AG20443 (cell line): ENCODE measurements at regions not wholly inside any gene's neighbourhood (a gene's known extent, or its start where the extent isn't known, plus 50 kb on each side); places are given as distances from the start of the nearest gene placed in this dataset.

Experiments used
- DNase-seq: peaks from one replicate; pipeline ENCODE4 v3.0.0; 2012; ENCODE audit warnings: low spot score, mixed read lengths

DNA sequence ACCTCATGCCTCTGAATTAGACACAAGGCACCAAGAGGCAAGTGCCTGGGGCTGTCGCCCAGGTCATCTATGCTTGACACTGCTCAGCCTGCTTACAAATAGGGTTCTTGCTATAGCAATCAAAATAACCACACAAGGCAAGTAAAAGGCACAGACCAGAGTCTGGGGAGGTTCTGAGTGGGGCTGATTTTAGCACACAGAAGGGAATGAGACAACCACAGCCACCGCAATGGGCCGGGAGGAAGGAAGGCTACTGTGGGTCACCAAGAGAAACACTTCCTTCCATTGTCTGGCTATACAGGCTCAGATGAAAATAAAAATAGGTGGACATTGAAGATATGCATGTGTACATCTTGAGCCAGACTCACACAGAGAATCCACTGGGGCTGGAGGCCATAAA, 159.1 kb downstream of the DLEU7 start:
- no peak for DNase-seq

- DNase-seq = no peak
These were observed 158.0 kb downstream of the DLEU7 start for GRCh38 chr13:50685491-50685890.

GRCh38 chr13:50685956-50686355, 157.5 kb downstream of the DLEU7 start:
- DNase-seq = no peak

- DNase-seq = no peak
These were observed 156.9 kb downstream of the DLEU7 start for GRCh38 chr13:50686551-50686950.

DNA sequence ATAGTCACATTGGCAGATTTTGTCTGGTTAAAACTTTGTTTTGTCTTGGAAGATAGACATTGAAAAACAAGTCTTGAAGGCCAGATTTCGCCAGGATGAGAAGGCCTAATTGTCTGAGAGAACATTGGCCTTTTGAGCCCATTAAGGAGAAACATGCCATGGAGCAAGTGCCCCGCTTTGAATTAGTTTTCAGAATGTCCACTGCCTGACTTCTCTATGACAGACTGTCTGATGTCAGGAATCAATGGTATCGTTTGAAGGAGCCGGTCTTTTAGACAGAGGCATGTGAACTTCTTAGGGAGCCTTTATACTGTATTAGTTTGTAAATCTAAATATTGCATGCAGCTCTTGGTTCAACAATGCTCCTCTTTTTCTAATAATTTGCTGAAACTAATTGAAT, 155.9 kb downstream of the DLEU7 start:
- DNase-seq = no peak

DNA sequence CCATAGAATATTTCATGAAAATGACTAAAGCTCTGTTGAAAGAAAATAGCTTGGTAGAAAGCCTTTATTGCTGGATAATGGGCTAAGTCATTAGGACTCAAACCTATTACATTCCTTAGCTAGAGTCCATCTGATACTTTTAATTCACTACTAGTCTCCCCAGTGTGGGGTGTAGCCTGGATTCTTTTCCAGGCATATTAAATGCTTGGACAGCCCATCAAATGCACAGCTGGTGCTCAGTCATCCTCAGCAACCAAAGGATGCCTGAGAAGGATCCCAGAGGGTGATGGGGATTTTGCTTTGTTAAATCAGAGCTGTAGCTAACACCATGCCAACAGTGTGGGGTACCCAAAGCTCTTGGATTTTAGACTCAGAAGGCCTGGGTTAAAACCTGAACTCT, 153.5 kb downstream of the DLEU7 start:
- no peak for DNase-seq

DNA sequence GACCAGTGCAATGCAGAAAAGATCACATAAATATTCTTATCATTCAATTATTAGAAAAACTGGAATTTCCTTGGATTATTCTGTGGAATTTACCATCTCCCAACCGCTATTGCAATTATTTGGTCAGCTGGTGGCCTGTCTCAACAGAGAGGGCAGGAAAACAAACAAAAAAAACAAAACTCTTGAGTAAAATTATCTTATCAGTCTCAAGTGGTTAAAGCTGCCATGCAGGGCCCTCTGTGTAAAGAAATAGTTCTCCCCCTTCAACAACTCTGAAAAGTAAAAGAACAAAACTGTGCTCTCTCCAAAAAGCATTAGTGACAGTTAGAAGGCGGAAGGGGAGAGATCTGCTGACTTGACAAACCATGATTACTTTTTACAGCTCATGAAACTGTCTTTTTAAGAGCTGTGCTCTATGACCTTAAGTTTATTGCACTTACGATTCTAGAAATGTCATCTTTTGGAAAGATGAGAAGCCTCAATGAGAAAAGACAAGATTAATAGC, 152.3 kb downstream of the DLEU7 start:
- DNase-seq = no peak

- DNase-seq = no peak
These were observed 151.7 kb downstream of the DLEU7 start for GRCh38 chr13:50691681-50692263.

DNA sequence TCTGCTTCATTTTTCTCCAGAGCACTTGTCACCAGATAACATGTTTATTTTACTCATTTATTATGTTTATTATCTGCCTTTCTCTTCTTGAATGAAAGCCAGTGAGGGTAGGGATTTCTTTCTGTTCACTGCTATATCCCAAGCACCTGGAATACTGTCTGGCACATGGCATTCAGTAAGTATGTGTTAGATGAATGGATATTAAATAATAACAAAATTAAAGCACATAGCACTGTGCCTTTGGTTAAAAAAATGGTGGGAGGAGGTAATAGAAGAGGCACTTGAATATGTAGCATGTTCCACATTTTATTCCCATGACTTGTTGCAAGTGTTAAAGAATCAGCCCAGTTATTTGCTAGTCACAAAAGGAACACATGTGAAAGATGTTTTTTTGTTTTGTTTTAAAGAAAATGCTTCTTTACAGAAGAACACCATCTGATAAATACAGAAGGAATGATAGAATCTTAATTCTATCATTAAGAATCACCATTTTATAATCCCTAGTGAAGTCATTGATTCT, 151.0 kb downstream of the DLEU7 start:
- no peak for DNase-seq

DNA sequence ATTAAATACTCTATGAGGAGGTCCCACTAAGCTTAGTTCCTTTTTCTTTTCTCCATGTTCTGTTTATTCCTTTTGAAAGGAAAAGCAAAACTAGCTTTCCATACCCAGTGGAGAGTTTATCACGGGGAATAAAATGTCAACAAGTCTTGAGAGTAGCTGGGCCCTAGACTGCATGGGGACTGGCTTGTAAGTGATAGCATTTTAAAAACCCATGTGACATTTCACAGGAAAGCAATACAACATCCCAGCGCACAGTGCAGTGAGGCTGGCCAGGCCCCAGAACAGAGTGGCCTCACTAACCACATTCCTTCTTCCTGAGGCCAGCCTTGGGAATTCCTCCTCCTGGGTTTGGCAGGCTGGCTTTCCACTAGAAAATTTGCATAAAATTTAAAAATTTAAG, 149.8 kb downstream of the DLEU7 start:
- DNase-seq = peak; percentile 76

DNA sequence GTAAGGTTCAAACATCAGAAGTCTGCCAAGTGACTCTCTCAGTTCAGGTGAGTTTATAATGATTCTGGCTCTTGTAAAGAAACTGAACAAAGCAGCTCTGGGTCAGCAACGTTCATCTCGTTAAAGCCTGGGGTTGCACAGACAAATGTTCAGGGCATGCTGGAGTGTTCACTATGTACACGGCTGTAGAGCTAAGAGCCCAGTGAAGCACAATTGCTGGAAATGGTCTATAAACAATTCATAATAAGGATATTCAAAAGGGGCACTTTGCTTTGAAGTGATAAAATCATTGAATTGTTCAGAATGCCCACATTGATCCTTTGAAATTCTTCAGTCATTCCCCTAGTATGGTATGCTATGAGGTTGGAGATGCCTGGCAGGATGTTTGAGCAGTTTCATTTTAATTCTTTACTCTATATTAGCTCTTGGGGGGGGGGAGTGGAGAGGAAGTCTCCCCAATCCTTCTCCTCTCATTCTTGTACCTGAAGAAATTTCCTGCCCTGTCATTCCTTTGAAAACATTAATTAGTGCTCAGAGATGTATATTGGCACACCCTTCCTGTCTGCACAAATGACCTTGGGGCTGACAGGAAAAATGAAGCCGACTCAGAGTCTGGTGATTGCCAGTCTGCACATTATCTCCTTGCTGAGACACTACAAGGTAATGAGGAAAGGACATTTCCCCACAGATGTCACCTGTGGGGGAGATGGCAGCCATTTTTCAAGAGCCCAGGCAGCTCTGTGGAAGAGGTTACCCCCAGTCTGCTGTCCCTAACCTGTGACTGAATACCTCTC, 145.5 kb downstream of the DLEU7 start:
- no peak for DNase-seq

DNA sequence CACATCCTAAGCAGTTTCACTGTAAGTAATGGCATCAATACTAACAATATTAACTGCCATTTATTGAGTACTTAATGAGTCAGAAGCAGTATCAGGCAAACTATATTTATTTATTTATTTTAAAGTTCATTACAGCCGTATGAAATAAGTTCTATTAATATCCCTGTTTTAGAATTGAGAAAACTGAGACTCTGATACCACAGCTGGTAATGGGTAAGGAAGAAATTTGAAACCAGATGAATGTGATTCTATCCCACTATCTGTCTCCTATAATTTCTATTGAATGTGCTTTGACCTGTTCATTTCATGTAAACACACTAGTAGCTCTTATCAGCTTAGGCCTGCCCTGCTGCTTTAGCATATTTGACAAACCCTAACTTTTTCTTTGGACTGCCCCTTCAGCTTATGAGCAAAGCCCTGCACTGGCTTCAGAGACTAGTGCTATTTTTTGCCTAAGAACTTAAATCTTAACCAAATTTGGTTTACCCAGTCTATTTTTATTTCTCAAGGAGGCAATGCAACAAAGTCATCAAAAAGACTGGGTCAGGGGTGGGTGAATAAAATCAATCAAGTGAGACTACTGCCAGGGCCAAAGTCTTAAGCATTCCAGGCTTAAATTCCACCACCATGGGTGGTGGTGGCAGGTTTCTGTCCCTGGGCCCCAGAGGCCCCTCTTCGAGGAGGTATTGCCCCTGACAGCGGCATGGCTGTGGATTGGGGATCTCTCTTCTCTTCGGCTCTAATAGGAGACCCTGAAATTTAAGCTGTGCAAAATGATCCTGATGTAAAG, 143.4 kb downstream of the DLEU7 start:
- no peak for DNase-seq

DNA sequence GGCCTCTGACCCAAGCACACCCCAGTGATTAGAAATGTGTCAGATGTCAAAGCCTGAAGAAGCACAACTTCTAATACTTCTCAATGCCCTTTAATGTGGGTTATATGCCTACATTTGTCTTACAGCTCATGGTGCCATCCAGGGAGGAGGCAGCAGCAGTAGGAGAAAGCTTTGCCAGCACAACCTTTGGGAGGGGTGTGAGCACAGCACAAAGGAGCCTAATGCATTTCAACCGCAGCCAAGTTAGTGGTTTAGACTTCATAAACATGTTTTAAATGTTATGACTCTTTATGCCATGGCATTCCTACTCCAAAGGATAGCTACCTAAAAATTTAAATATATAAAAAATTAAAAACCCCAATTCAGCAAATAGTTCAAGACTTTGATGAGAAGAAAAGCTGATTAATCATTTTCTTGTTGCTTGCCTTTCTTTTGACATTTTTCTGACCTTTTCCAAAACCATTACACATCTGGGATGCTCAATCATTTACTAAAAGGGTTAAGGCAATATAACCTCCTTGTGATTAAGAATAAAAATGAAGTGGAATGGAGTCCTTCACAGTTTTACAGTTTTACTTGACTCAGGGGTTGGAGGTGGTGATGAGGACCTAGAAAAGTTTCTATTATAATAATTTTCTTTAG, 142.7 kb downstream of the DLEU7 start:
- no peak for DNase-seq

DNA sequence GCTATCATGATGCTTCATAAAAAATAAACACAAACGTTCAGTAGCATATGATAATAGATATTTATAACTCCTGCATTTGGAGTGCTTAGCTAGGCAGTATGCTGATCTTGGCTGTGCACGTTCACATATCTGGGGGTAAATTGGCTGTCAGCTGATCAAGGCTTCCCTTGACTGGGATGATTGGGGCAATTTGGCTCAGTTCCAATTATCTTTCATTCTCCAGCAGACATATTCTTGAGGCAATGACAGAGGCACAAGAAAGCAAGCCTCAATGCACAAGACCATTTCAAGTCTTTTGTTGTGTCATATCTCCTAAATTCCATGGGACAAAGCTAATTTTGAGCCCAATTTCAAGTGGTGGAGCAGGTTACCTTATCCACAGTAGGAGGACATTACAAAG, 142.0 kb downstream of the DLEU7 start:
- DNase-seq = no peak

- DNase-seq = no peak
These were observed 137.0 kb downstream of the DLEU7 start for GRCh38 chr13:50706505-50706904.

DNA sequence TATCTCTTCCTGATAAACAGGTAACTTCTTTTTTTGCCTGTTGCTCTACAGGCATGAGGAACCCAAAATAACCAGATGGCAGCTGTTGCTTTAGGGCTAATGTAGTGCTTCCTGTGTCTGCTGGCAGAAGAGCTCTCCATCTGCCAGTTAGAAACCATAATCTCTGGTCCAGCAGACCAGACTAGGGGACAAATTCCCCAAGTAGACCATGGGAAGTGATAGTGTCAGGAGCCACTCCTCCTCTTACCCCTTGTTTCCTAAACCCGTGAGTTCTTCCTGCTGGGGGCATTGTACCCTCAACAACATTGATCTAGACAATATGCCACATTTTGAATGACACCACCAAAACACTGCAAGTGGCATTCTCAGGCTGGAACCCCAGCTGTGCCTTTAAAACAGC, 135.9 kb downstream of the DLEU7 start:
- DNase-seq = no peak

DNA sequence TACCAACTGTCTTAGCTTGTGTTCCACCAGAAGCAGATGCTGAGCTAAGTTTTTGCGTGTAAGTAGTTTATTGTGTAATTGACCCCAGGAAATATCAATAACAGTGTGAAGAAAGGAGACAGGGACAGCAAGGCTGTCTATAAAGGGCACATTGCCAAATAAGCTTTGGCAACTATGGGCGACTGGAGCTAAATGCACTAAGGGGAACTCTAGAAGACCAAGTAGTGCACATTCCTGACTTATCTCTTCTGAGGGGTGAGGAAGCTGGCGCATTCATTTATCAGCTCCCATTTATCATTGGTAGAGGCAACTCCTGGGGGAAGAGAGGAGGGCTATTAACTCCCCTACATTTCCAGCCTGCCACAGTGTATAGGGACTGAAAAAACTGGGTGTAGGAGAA, 135.0 kb downstream of the DLEU7 start:
- DNase-seq = no peak

- DNase-seq = no peak
These were observed 134.4 kb downstream of the DLEU7 start for GRCh38 chr13:50709058-50709457.

DNA sequence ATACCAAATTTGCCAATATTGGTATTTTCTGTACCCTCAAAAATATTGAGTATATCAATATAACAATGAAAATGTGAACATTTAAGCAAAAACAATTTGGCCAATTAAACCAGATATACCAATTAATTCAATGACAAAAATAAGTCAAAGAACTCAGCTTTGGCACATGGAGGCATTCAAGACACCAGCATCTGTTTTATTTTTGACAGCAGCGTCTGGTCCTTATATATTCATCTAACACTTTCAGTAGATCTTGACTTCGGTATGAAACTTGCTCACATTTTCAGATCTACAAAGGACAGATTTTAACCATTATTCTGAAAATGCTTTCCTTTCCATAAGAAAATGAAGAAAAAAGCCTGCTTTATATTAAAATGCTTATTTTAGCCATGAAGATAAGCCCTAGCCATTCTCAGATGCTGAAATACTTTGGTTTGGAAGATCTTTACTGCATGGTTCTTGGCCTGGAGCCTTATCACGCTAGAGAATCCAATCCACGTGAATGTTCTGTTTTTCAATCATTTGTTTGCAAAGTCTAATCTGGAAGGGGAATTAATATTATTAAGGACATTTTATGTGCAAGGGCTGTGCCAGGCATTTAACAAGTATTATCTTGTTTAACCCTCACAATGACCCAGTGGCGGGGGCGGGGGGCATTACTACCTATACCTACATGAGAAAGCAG, 132.2 kb downstream of the DLEU7 start:
- no peak for DNase-seq

- no peak for DNase-seq
These were observed 131.5 kb downstream of the DLEU7 start for GRCh38 chr13:50711996-50712395.

- no peak for DNase-seq
These were observed 131.0 kb downstream of the DLEU7 start for GRCh38 chr13:50712456-50712855.

- DNase-seq = no peak
These were observed 130.6 kb downstream of the DLEU7 start for GRCh38 chr13:50712881-50713280.
